HCT116 (cell line): ENCODE measurements at regions not wholly inside any gene's neighbourhood (a gene's known extent, or its start where the extent isn't known, plus 50 kb on each side); places are given as distances from the start of the nearest gene placed in this dataset.

Experiments
- ATAC-seq: fragments of 200-7000 bp; cut with Tn5 transposase; 2 replicates; pipeline ENCODE4 v1.9.1; 2020; ENCODE audit warnings: mild to moderate bottlenecking, moderate library complexity
- BruUV-seq: library from RNA; stranded (reverse); fragments of 400-500 nt; replicated peaks from 2 replicates; lab custom pipeline; 2021; lab: Mats Ljungman, UMichigan
- CTCF ChIA-PET: fragments of 300-600 bp; sonication (Branson Sonifier 250); formaldehyde crosslinking; loops from one replicate; lab custom pipeline; 2021; ENCODE audit warnings: antibody characterized with exemption; lab: Charles Lee
- POLR2A ChIA-PET: fragments of 300-600, 350-600 bp; sonication (Branson Sonifier 250); formaldehyde crosslinking; loops from one replicate; lab custom pipeline; 2021; ENCODE audit warnings: antibody characterized with exemption; lab: Charles Lee
- RAD21 ChIA-PET, 2 experiments: fragments of 300-600 bp; sonication (Branson Sonifier 250); formaldehyde crosslinking; loops; one replicate each; lab custom pipeline; 2023; ENCODE audit warnings: low total read pairs in 2 of 2; ENCODE audit not compliant: uncharacterized antibody in 2 of 2, unreplicated experiment in 2 of 2, low non-redundant PET in 1 of 2; lab: Charles Lee
- DNase-seq: peaks from one replicate; pipeline ENCODE4 v3.0.0-alpha.2; 2010; ENCODE audit warnings: low read depth, low spot score
- H2AFZ ChIP-seq: fragments of 200-600 bp; shearing (Covaris generic), sonication (generic); 2 replicates; pipeline ENCODE4 v1.6.1; 2017; ENCODE audit warnings: low read depth, mixed run types, mixed read lengths, antibody characterized with exemption, low read length; ENCODE audit not compliant: poor library complexity, severe bottlenecking
- H3K27ac ChIP-seq: 2 replicates; pipeline ENCODE4 v1.5.1; 2012; ENCODE audit warnings: low read depth, low read length
- H3K27me3 ChIP-seq: fragments of 200-600 bp; sonication (generic); 2 replicates; pipeline ENCODE4 v1.6.1; 2016; ENCODE audit warnings: mixed run types, low read length, mixed read lengths; ENCODE audit not compliant: insufficient read depth
- H3K36me3 ChIP-seq, 2 experiments: fragments of 200-500 bp in 1 of 2; fragments of 200-600 bp in 1 of 2; sonication (Bioruptor generic) in 1 of 2; sonication (generic) in 1 of 2; 2 replicates each; pipeline versions ENCODE4 v1.5.1 to v1.6.1; 2014 to 2016; ENCODE audit warnings: low read length in 2 of 2, inconsistent platforms in 1 of 2, mixed read lengths in 1 of 2, mixed run types in 1 of 2; ENCODE audit not compliant: insufficient read depth in 2 of 2, control insufficient read depth in 1 of 2
- H3K4me1 ChIP-seq, 2 experiments: fragments of 200-600 bp in 1 of 2; sonication (generic) in 1 of 2; 2 replicates each; pipeline versions ENCODE4 v1.5.1 to v1.6.1; 2012 to 2017; ENCODE audit warnings: low read length in 2 of 2, inconsistent platforms in 1 of 2, mild to moderate bottlenecking in 1 of 2, mixed read lengths in 1 of 2, mixed run types in 1 of 2, moderate library complexity in 1 of 2; ENCODE audit not compliant: insufficient read depth in 2 of 2, control insufficient read depth in 1 of 2
- H3K4me2 ChIP-seq: fragments of 200-600 bp; sonication (generic); 2 replicates; pipeline ENCODE4 v1.6.1; 2017; ENCODE audit warnings: mixed run types, low read length, mixed read lengths
- H3K4me3 ChIP-seq, 2 experiments: fragments of 200-600 bp in 1 of 2; sonication (generic) in 1 of 2; replicated peaks in 1 of 2; 2 replicates each; pipeline ENCODE4 v1.5.1; 2011 to 2016; ENCODE audit warnings: low read length in 2 of 2, control low read depth in 1 of 2, low read depth in 1 of 2, mild to moderate bottlenecking in 1 of 2, mixed read lengths in 1 of 2, mixed run types in 1 of 2
- H3K79me2 ChIP-seq: fragments of 200-600 bp; sonication (generic); 2 replicates; pipeline ENCODE4 v1.6.1; 2017; ENCODE audit warnings: mild to moderate bottlenecking, mixed run types, low read length, moderate library complexity, mixed read lengths; ENCODE audit not compliant: insufficient read depth
- H3K9ac ChIP-seq: fragments of 200-600 bp; sonication (generic); 2 replicates; pipeline ENCODE4 v1.6.1; 2016; ENCODE audit warnings: low read length, mixed read lengths
- H3K9me2 ChIP-seq: fragments of 200-600 bp; sonication (generic), shearing (Covaris generic); 2 replicates; pipeline ENCODE4 v1.6.1; 2017; ENCODE audit warnings: mixed run types, mild to moderate bottlenecking, moderate library complexity; ENCODE audit not compliant: insufficient read depth
- H3K9me3 ChIP-seq, 2 experiments: fragments of 200-500 bp in 1 of 2; fragments of 200-600 bp in 1 of 2; sonication (Bioruptor generic) in 1 of 2; sonication (generic) in 1 of 2; 2 replicates each; pipeline ENCODE4 v1.6.1; 2014 to 2017; ENCODE audit warnings: low read length in 2 of 2, mixed read lengths in 2 of 2, inconsistent platforms in 1 of 2, low read depth in 1 of 2, mild to moderate bottlenecking in 1 of 2, mixed run types in 1 of 2, moderate library complexity in 1 of 2; ENCODE audit not compliant: control insufficient read depth in 1 of 2, insufficient read depth in 1 of 2
- H4K20me1 ChIP-seq: fragments of 200-600 bp; sonication (generic), shearing (Covaris generic); 2 replicates; pipeline ENCODE4 v1.6.1; 2017; ENCODE audit warnings: mixed run types, mild to moderate bottlenecking, moderate library complexity; ENCODE audit not compliant: insufficient read depth
- CBX3 ChIP-seq: IDR thresholded peaks from 2 replicates; pipeline ENCODE4 v1.6.1; 2012; ENCODE audit warnings: low read depth
- CEBPB ChIP-seq: IDR thresholded peaks from 2 replicates; pipeline ENCODE4 v1.6.1; 2012; ENCODE audit warnings: low read depth
- EZH2phosphoT487 ChIP-seq: fragments of 200-600 bp; IDR thresholded peaks from 2 replicates; pipeline ENCODE4 v1.6.1; 2018; ENCODE audit warnings: antibody characterized with exemption, borderline replicate concordance
- FOSL1 ChIP-seq: IDR thresholded peaks from 2 replicates; pipeline ENCODE4 v1.6.1; 2012; ENCODE audit warnings: low read depth
- MAX ChIP-seq: IDR thresholded peaks from 2 replicates; pipeline ENCODE4 v1.6.1; 2012
- POLR2A ChIP-seq: IDR thresholded peaks from 2 replicates; pipeline ENCODE4 v1.7.0; 2011; ENCODE audit warnings: borderline replicate concordance; ENCODE audit not compliant: insufficient read depth, insufficient read length; ENCODE audit errors: extremely low read depth
- POLR2AphosphoS5 ChIP-seq: IDR thresholded peaks from 2 replicates; pipeline ENCODE4 v1.6.1; 2011; ENCODE audit warnings: mild to moderate bottlenecking, low read depth, low read length, moderate library complexity
- REST ChIP-seq: IDR thresholded peaks from 2 replicates; pipeline ENCODE4 v1.6.1; 2012; ENCODE audit warnings: low read depth
- SIN3A ChIP-seq: IDR thresholded peaks from 2 replicates; pipeline ENCODE4 v1.6.1; 2012; ENCODE audit warnings: low read depth
- SP1 ChIP-seq: IDR thresholded peaks from 2 replicates; pipeline ENCODE4 v1.6.1; 2012; ENCODE audit warnings: low read depth
- TCF7L2 ChIP-seq: IDR thresholded peaks from 2 replicates; pipeline ENCODE4 v1.7.0; 2011; ENCODE audit warnings: borderline replicate concordance, inconsistent platforms; ENCODE audit not compliant: insufficient read depth, insufficient read length; ENCODE audit errors: extremely low read depth
- ZNF274 ChIP-seq: fragments of 200-500 bp; sonication (Bioruptor generic); IDR thresholded peaks from 2 replicates; pipeline ENCODE4 v1.6.1; 2014; ENCODE audit warnings: mild to moderate bottlenecking, low read depth, low read length, inconsistent platforms
- intact Hi-C: fragments of 100-400 bp; cut with micrococcal nuclease; formaldehyde crosslinking; loops from 2 replicates; pipeline ENCODE4 v1.10.0; 2022

- Histone ChIP-seq H2AFZ (no peak overlapping the region), H3K4me2 (no peak overlapping the region), H3K4me1 (peaks cover 0 to 7% of the 10 kb centered on the region in 2 experiments; a peak in 1 of 4 replicates), H3K9ac (no peak overlapping the region), H3K4me3 (no peak overlapping the region), H3K9me2 (no peaks in the 10 kb centered on the region), H3K27ac (no peak overlapping the region), H4K20me1 (no peaks in the 10 kb centered on the region), H3K79me2 (no peaks in the 10 kb centered on the region), H3K27me3 (no peaks in the 10 kb centered on the region), H3K36me3 (no peaks in the 10 kb centered on the region), H3K9me3 (no peaks in the 10 kb centered on the region)
- ChIA-PET POLR2A (no interaction called here), RAD21 (no interaction called here), CTCF (no interaction called here)
- intact Hi-C loops: no loop called here
- DNase-seq: no peak
- ATAC-seq: no peak
- no peak for TF ChIP-seq CEBPB
- no peak for TF ChIP-seq MAX
- no peak for TF ChIP-seq SIN3A
- TF ChIP-seq TCF7L2: no peak
- TF ChIP-seq POLR2A: no peak
- no peak for TF ChIP-seq EZH2phosphoT487
- TF ChIP-seq ZNF274: no peak
- no peak for TF ChIP-seq FOSL1
- TF ChIP-seq REST: no peak
- no peak for TF ChIP-seq POLR2AphosphoS5
- TF ChIP-seq CBX3: no peak
- no peak for TF ChIP-seq SP1
- no TSS peak for BruUV-seq
These were observed 54.6 kb upstream of the MAP3K1 start for GRCh38 chr5:56760723-56761122.
